C1 segment of cervical spinal cord (tissue), 14 donors: ENCODE measurements at regions not wholly inside any gene's neighbourhood (a gene's known extent, or its start where the extent isn't known, plus 50 kb on each side); places are given as distances from the start of the nearest gene placed in this dataset.
"Not testable (repeated sequence)": the region's sequence is repeated elsewhere in the genome, so short reads cannot be mapped to it uniquely, and the experiment has no call there.

Experiments used
- DNase-seq, 14 donors: peaks; one replicate each; lab custom pipeline; 2025; lab: John Stamatoyannopoulos, UW

DNA sequence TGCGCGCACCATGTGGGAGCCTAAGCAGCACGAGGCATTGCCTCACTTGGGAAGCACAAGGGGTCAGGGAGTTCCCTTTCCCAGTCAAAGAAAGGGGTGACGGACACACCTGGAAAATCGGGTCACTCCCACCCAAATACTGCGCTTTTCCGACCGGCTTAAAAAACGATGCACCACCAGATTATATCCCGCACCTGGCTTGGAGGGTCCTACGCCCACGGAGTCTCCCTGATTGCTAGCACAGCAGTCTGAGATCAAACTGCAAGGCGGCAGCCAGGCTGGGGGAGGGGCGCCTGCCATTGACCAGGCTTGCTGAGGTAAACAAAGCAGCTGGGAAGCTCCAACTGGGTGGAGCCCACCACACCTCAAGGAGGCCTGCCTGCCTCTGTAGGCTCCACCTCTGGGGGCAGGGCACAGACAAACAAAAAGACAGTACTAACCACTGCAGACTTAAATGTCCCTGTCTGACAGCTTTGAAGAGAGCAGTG lies 627.7 kb upstream of the VRK2 start:
- DNase-seq = not testable (repeated sequence)

DNA sequence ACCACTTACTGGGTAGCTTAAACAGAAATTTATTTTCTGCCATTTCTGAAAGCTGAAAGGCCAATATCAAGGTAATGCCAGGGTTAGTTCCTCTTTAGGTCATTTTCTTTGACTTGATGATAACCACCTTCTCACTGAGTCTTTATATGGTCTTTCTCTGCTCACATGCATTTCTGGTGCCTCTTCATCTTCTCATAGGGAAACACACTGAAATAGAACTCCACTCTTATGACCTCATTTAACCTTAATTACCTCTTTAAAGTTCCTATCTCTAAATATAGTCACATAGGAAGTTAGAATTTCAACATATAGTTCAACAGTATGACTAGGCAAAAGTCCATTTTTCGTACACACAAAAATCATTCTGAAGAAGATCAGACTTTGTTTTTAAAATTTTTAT lies 616.8 kb upstream of the VRK2 start:
- DNase-seq = no peak

DNA sequence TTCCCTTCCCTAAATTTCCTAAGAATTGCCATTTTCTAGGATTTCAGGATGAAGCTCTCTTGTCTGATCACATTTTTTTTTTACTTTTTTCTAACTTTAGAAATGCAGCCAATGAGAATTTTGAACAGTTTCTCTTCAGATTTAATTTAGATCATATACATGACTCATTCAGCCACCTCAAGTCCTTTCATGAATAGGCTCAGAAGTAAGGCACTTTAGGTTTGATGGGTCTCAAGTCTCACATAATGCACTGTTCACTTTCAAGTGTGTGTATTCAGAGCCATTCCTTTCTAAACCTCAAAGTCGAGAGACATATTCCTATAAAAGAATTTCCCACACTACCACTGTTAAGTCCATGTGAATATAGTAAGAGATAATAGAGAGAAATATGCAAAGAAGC lies 614.1 kb upstream of the VRK2 start:
- no peak for DNase-seq

DNA sequence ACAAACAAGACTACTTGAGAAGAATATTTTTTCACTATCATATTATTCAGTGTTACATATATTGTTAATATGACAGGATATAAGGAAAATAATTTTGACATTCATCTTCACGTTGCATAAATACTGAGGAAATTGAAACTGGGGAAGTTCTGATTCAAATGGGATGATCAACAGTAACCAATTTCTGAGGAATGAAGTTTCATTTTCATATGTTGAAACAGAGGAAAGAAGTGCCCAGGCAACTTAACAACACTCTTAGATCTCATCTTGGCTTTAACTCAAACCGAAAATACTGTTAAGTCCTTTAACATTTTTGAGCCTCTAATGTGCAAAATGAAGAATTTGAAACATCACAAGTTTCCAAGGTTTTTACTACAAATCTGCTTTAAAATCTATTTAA lies 612.2 kb upstream of the VRK2 start:
- no peak for DNase-seq

DNA sequence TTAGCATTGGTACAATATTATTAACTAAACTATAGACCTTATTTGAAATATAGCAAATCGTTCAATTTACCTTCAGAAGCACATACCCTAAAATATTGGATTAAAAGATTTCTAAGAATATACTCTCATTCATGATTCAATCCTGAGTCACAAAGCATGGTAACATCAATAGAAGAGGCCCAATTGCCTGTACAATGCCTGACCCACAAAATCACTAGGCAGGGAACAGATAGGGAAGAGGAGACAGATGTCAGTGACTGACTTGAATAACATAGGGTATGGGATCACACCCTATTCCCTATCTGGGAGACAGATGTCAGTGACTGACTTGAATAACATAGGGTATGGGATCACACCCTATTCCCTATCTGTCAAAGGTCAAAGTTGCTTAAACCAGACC lies 611.6 kb upstream of the VRK2 start:
- DNase-seq = no peak

DNA sequence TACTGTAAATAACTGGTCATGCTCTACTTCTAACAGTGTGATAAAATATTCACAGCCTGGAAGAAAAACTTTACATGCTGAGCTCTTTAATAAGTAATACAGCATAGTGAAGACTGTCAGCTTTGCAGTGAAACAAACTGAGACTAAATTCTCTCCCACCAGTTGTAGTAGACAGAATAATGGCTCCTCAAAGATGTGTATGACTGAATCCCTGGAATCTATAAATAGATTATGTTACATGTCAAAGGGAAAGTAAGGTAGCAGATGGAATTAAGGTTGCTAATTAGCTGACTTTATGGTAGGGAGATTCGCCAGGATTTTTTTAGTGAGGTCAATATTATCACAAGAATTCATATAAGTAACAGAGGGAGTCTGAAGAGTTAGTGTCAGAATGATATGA lies 609.5 kb upstream of the VRK2 start:
- DNase-seq = no peak

DNA sequence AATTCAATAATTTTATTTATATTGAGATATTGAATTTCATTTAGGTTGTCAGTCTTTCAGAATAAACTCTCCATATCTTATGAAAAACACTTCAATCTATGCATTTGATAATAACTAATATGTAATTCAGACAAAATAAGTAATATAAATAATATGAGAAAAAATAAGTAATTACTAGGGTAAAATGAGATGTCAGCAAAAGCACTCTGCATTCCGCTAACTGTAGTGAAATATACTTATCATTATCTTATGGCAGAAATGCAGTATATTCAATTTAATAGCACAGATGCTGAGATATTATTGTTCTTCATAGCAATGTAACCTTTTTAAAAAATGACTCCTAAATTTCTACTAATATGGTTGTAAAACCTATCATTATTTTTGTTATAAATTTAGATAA lies 606.2 kb upstream of the VRK2 start:
- DNase-seq = no peak

DNA sequence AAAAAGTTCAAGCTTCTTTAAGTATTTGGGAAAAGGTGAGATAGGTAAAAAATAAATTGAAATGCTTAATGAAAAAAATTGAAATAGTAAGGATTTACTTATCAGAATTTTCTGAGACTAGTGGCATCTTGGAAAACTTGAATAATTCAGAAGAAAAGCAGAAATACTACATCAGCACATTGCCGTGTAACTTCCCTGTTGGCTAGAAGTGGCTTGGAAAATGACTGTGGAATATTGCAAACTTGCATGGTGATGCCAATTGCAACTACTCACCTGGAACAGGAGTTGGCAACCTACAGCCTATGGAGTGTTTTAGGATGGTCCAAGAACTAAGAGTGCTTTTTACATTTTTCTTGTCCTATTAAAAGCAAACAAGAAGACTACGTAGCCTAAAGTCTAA lies 603.5 kb upstream of the VRK2 start:
- no peak for DNase-seq

DNA sequence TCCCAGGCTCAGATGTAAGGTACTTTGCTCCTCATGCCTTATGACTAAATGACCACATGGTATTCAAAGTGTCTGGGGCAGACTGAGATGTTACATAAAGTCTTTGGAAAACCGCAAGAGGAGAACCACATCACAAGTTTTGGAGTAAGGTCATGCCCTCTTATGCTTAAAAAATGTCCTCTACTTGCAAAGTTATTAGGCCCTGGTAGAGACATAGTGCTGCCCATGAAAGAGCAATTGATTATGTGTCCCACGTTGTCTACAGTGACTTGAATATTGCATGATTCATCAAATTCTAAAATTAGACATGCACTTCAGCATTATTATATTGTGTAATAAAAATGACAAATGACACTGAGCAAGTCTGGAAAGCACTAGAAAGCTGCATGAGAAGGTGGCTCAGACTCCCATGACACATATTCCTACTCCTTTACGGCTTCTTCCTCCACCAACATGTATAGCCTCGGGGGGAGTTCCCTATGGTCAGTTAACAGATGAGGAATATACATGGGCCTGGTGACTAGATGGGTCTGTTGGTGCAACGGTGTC lies 602.6 kb upstream of the VRK2 start:
- no peak for DNase-seq

DNA sequence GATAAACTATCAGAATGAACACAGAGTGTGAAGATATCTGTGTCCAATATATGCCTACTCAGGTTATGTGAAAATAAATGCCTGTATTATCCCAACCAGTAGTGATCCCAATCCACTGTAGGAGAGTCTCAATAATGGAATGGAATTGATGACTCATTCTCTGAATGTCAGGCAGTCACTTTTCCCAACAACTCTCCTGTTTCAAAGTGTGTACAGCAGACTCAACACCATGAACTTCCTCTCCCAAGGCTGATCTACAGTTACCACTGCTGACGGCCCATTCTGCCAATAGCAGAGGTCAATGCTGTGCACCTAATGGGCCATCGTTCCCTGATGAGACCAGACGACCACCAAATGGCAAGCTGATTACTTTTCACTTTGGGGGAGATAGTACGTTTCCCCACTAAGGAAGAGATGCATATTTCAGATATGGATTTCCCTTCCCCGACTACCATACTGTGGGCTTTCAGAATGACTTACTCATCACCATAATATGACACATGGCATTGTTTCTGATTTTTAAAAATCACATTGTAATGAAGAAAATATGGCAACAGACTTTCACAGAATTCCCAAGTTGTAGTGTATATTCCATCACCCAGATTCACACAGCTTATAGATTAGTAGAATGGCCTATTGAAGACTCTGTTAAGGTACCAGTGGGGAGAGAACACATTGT lies 601.7 kb upstream of the VRK2 start:
- DNase-seq = no peak

DNA sequence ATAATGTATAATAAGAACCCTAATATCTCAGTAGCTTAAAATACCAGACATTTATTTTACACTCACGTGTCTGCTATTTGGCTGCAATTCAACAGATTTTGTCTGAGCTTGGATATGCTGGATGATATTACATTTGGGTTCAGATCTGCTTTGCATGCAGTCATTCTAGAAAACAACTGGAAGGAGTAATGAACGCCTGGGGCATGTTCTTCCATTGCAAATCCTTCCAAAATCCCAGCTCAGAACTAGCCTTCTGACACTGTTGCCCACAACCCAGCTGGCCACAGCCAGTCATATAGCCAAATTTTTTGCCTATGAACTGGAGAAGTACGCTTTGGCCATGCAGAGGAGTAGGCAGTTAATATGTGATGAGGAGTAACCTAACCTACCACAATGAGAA lies 597.8 kb upstream of the VRK2 start:
- no peak for DNase-seq

DNA sequence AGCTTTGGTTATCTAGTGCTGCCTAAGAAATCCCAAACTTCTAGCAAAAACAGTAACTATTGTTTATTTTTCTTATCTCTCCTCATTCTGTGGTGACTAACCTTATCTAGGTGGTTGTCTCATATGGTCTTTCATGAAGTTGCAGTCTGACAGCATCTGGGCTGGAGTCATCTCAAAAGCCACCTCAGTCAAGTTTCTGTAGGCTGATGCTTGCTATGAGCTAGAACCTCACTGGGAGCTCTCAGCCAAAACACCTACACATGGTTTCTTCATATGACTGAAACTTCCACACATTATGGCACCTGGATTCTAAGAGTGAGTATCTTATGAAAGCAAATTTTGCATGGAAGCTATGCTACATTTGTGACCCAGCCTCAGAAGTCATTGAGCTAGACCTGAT lies 596.4 kb upstream of the VRK2 start:
- DNase-seq = no peak

DNA sequence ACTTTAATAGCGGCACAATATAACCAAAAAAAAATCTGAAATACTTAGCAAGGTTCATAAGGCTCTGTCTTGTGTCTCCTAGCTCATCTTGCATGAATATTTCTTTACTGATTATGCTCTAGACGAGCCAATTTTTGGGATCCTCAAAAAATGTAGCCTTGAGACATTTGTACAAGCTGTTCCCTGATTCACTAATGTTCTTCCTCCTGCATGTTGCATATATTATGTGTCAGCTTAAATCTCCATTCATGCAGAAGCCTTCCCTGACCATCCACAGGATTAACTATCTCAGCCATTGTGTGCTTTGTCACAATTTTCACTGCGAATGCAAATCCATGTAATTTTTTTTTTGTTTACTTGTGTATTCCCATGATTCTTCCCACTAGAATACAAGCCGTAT lies 594.0 kb upstream of the VRK2 start:
- DNase-seq = no peak

DNA sequence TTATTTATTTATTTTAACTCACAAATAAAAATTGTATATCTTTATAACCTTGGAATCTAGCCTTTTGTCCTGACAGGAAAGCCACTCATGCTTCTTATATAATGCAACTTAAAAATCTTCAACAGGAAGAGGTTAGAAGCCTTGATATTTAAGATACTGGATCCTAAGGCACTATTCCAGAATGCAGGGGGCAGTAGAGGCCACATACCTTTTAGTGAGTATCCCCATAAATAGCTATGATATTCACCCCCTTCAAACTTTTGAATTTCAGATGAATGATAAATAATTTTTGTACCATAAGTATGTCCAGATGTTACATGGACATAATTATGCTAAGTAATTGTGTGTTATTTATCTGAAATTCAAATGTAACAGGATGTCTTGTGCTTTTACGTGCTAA lies 592.7 kb upstream of the VRK2 start:
- no peak for DNase-seq

DNA sequence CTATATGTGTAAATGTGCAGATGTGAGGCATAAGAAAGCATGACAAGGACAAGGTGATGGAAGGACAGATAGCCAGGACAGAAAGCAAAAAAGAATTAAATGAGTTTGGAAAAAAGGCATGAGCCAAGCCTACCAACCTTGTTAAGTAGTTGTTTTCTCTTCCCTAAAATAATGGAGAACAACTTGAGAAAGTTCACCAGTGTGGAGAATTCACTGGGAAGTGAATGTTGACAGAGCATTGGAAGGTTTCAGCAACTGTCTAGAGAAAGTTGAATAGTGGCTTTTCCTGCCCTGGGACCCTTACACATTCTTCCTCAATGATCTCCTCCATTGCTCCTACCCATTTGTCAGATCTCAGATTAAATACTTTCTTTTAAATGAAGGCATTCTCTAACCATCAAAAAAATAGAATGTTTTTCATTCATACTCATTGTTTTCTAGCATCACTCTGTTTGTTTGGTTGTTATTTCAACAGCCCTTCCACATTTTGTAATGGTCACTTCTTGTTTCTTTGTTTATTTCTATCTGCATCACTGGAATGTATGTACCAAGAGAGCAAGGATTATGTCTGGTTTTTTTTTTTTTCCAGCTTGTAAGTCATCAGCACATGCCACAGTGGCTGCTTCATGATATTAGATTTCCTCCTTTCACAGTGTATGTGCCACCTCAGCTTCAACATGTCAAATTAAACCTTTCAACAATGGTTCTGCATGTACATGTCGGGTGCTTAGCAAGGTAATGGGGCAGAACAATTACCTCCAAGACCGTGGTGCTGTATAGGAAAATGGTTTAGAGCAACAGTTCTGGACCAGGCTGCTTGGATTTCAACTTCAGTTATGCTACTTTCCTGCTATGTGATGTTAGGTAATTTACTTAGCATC lies 586.0 kb upstream of the VRK2 start:
- DNase-seq = no peak

DNA sequence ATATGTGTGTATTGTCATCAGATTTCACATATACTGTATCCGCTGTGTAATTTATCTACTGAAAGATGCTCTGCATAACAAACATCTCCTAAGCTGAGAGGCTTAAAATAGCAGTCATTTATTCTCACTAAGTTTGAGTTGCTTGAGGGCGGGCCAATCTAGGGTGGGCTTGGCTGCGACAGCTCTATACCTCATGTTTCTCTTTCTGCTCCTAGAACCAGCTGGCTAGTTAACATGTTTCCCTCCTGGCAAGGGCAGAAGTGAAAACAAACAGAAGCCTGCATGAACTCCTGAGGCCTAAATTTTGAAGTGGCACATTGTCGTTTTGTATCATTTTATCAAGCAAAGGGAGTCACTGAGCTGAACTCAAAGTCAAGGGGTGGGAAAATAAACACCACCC lies 585.0 kb upstream of the VRK2 start:
- DNase-seq = no peak

DNA sequence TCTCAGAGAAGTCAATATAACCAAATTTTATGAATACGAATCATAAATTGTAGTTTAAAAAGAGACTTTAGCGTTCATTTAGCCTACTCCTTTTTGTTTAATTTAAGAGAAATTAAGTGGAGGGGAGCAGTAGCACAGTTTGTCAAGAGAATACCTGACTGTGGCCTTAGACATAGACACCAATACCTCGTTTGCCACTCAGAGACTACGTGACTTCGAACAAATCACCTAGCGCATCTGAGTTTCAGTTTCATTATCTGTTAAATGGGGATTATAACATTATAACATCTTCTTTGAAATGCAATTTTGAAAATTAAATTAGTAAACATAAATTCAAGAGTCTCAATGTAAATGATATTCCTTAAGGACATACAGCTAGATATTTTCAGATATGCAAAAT lies 581.5 kb upstream of the VRK2 start:
- DNase-seq = no peak

DNA sequence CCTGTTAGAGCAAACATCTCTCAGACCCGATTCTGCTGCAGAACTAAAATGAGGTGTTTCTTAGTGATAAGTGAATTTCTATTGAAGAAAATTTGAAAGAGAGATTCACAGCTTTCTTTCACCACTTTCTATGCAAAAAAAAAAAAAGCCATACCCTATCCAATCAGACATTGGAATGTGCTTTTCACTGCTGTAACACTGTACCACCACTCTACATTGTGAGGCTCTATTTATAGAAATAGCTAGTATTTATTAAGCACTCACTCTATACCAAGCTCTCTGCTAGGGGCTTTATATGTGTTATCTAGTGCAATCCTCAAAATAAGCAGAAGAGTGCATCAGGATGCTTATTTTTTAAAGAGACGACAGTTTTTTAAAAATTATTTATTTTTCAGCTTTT lies 580.6 kb upstream of the VRK2 start:
- DNase-seq = no peak

DNA sequence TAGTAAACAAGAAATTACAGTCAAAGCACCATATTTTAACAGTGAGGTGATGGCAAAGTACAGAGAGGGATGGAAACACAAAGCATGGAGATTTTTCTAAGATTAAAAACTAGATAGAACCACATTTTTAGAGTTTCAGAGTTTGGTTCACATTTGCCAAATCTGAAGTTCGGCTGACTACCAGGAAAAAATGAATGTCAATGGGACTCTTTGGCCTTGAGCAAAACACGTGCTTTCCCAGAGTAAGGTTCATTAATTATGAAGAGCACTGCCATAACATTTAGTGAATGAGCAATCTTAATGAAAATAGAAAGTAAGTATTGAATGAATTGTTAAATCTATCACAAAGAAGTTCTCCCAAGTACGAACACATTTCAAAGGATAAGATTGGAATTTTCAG lies 571.2 kb upstream of the VRK2 start:
- no peak for DNase-seq

DNA sequence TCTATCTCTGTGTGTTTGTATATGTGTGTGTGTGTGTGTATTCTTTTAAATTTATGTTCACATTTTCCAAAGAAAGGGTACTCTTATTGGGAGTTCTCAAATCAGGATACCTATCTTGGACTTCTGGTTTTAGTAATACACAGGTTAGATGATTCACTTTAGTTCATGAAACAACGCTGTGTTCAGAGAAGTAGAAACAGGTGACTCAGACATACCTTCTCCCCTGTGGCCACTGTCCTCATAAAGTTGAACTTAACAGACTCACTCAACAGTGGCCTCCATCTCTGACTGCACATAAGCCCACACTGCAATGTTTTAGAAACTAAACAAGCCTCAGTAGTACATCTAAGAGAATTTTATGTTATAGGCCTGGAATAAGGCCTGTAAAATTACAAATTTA lies 566.6 kb upstream of the VRK2 start:
- DNase-seq = no peak

DNA sequence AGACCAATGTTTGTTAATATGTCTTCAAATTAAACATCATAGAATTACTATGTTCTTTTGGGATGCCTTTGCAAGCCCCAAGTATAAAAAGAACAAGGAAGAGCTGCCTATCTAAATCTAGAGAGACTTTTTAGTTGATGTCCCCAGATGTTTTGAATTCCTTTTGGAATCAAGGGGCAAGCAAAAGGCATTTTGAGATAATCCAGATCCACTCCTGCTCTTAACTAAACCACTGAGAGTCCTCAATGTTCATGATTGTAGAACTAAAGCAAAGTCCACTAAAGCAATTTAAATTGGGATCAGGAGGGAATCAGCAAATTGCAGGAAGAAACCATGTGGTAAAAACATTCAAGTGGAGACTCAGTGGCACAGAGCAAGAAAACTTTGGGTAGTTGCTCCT lies 558.5 kb upstream of the VRK2 start:
- no peak for DNase-seq

DNA sequence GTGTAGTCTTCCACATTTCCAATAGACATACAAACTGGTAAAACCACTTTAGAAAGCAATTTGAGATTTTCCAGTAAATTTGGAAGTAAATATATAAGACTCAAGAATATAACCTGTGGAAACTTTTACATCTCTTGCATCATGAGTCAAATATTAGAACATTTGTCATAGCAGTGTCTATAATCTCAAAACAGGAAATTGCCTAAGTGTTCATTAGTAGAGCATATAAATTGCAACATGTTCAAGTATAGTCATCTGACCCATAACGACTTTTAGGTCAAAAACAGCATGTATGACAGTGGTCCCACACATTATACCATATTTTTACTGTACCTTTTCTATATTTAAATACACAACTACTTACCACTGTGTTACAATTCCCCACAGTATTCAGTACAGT lies 555.9 kb upstream of the VRK2 start:
- no peak for DNase-seq

DNA sequence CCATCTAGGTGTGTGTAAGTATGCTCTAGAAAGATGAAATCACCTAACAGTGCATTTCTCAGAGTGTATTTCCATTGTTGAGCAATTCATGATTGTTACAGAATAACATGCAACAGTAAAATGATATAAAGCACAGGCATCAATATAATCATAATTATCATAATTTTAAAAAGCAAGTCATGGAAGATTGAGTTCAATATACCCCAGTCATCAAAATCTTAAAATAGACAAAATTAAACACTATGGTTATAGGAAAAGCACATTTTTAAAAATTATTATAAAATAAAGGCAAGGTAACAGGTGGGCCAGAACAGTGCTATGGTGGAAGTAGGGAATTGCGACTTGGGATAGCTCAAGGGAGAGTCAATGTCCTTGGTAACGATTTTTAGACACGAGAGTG lies 555.4 kb upstream of the VRK2 start:
- no peak for DNase-seq
